ENCODE measurements at regions not wholly inside any gene's neighbourhood (a gene's known extent, or its start where the extent isn't known, plus 50 kb on each side); places are given as distances from the start of the nearest gene placed in this dataset.
"Not testable (repeated sequence)": the region's sequence is repeated elsewhere in the genome, so short reads cannot be mapped to it uniquely, and the experiment has no call there.

- TF ChIP-seq CTCF, POLR2A (IDR thresholded peaks at IDR 0.05): not testable (repeated sequence)
These were observed 158.5 kb upstream of the VWC2 start for GRCh38 chr7:49614974-49615373.
